H1 (cell line): ENCODE measurements at regions not wholly inside any gene's neighbourhood (a gene's known extent, or its start where the extent isn't known, plus 50 kb on each side); places are given as distances from the start of the nearest gene placed in this dataset.

Experiments
- CTCF ChIA-PET: fragments of 300-600 bp; sonication (Branson Sonifier 250); formaldehyde crosslinking; loops from one replicate; lab custom pipeline; 2021; ENCODE audit not compliant: partially characterized antibody; lab: Charles Lee
- POLR2A ChIA-PET: fragments of 300-600 bp; sonication (Branson Sonifier 250); formaldehyde crosslinking; loops from one replicate; lab custom pipeline; 2021; ENCODE audit warnings: inconsistent platforms; ENCODE audit not compliant: partially characterized antibody; lab: Charles Lee
- DNase-seq, 2 experiments: peaks; one replicate each; pipeline versions ENCODE4 v3.0.0 to v3.0.0-alpha.2; 2010 to 2022; ENCODE audit warnings: low spot score in 2 of 2, low read depth in 1 of 2, mixed read lengths in 1 of 2
- FAIRE-seq: peaks from 2 replicates; lab custom pipeline; 2011; peaks lifted over from hg19 to GRCh38; lab: Jason Lieb, UNC
- H2AFZ ChIP-seq: 2 replicates; pipeline ENCODE4 v1.8.1; 2012; ENCODE audit warnings: low read length, inconsistent platforms
- H2AK5ac ChIP-seq: 2 replicates; pipeline ENCODE4 v1.6.1; 2013; ENCODE audit warnings: low read depth, low read length
- H2BK120ac ChIP-seq: replicated peaks from 2 replicates; pipeline ENCODE3; 2013; ENCODE audit warnings: low read depth, low read length, inconsistent platforms
- H2BK12ac ChIP-seq: 2 replicates; pipeline ENCODE4 v1.6.1; 2013; ENCODE audit warnings: low read depth, low read length
- H2BK15ac ChIP-seq: 2 replicates; pipeline ENCODE4 v1.6.1; 2013; ENCODE audit warnings: low read length
- H2BK20ac ChIP-seq: 2 replicates; pipeline ENCODE4 v1.6.1; 2013; ENCODE audit warnings: low read length
- H2BK5ac ChIP-seq: 2 replicates; pipeline ENCODE4 v1.6.1; 2013; ENCODE audit warnings: low read depth, low read length
- H3K14ac ChIP-seq: 2 replicates; pipeline ENCODE4 v1.6.1; 2013; ENCODE audit warnings: inconsistent platforms; ENCODE audit not compliant: insufficient read length
- H3K18ac ChIP-seq: 2 replicates; pipeline ENCODE4 v1.6.1; 2013; ENCODE audit warnings: low read length; ENCODE audit errors: extremely low read depth
- H3K23ac ChIP-seq: 2 replicates; pipeline ENCODE4 v1.6.1; 2013; ENCODE audit warnings: inconsistent platforms; ENCODE audit not compliant: insufficient read length
- H3K23me2 ChIP-seq: 2 replicates; pipeline ENCODE4 v1.6.1; 2013; ENCODE audit warnings: low read depth, low read length
- H3K27ac ChIP-seq: 2 replicates; pipeline ENCODE4 v1.6.1; 2011; ENCODE audit warnings: low read depth, low read length, inconsistent platforms
- H3K27me3 ChIP-seq, 4 experiments: replicated peaks in 1 of 4; 1 replicate in 1 of 4; 2 replicates in 3 of 4; pipeline versions ENCODE4 v1.6.1 to v1.8.1; 2011 to 2013; ENCODE audit warnings: low read length in 3 of 4, mild to moderate bottlenecking in 3 of 4, inconsistent platforms in 2 of 4, mixed read lengths in 2 of 4, moderate library complexity in 1 of 4; ENCODE audit not compliant: control insufficient read depth in 3 of 4, insufficient read depth in 3 of 4; ENCODE audit errors: extremely low read depth in 1 of 4
- H3K36me3 ChIP-seq, 4 experiments: 2 replicates each; pipeline versions ENCODE4 v1.6.1 to v1.8.1; 2011 to 2013; ENCODE audit warnings: mild to moderate bottlenecking in 4 of 4, low read length in 3 of 4, moderate library complexity in 2 of 4, control low read depth in 1 of 4, inconsistent platforms in 1 of 4; ENCODE audit not compliant: insufficient read depth in 4 of 4, control insufficient read depth in 2 of 4
- H3K4ac ChIP-seq: replicated peaks from 2 replicates; pipeline ENCODE3; 2013; ENCODE audit warnings: low read length, low read depth, mixed read lengths, inconsistent platforms; ENCODE audit not compliant: insufficient read length
- H3K4me1 ChIP-seq, 4 experiments: replicated peaks in 1 of 4; 1 replicate in 1 of 4; 2 replicates in 3 of 4; pipeline versions ENCODE4 v1.6.1 to v1.8.1; 2011 to 2013; ENCODE audit warnings: low read length in 3 of 4, inconsistent platforms in 2 of 4, mixed read lengths in 1 of 4; ENCODE audit not compliant: insufficient read depth in 4 of 4, control insufficient read depth in 3 of 4
- H3K4me2 ChIP-seq, 2 experiments: 2 replicates each; pipeline versions ENCODE4 v1.6.1 to v1.8.1; 2011 to 2013; ENCODE audit warnings: low read depth in 2 of 2, low read length in 2 of 2, control low read depth in 1 of 2, inconsistent platforms in 1 of 2, mild to moderate bottlenecking in 1 of 2; ENCODE audit not compliant: insufficient read depth in 1 of 2
- H3K4me3 ChIP-seq, 4 experiments: fragments of 200-600, 300-600 bp in 1 of 4; sonication (generic), shearing (Covaris generic), sonication (Bioruptor Twin) in 1 of 4; 2 replicates each; pipeline versions ENCODE4 v1.5.1 to v1.8.1; 2011 to 2016; ENCODE audit warnings: low read length in 4 of 4, low read depth in 3 of 4, control low read depth in 2 of 4, inconsistent platforms in 2 of 4, mild to moderate bottlenecking in 2 of 4, mixed read lengths in 1 of 4, moderate library complexity in 1 of 4; ENCODE audit not compliant: insufficient read depth in 2 of 4; ENCODE audit errors: extremely low read depth in 1 of 4
- H3K56ac ChIP-seq: replicated peaks from 2 replicates; pipeline ENCODE3; 2013; ENCODE audit warnings: low read depth, mild to moderate bottlenecking, mixed read lengths, low read length, inconsistent platforms; ENCODE audit not compliant: insufficient read length
- H3K79me1 ChIP-seq: 2 replicates; pipeline ENCODE4 v1.6.1; 2013; ENCODE audit warnings: low read depth, low read length, control low read depth
- H3K79me2 ChIP-seq, 2 experiments: 2 replicates each; pipeline versions ENCODE4 v1.6.1 to v1.8.1; 2012 to 2013; ENCODE audit warnings: low read length in 2 of 2, mild to moderate bottlenecking in 2 of 2, inconsistent platforms in 1 of 2; ENCODE audit not compliant: insufficient read depth in 2 of 2, control insufficient read depth in 1 of 2
- H3K9ac ChIP-seq, 4 experiments: replicated peaks in 1 of 4; 1 replicate in 1 of 4; 2 replicates in 3 of 4; pipeline versions ENCODE4 v1.6.1 to v1.8.1; 2011 to 2013; ENCODE audit warnings: low read depth in 3 of 4, low read length in 3 of 4, control low read depth in 2 of 4, mild to moderate bottlenecking in 2 of 4, moderate library complexity in 2 of 4, inconsistent platforms in 1 of 4; ENCODE audit errors: extremely low read depth in 1 of 4
- H3K9me3 ChIP-seq, 2 experiments: 2 replicates each; pipeline versions ENCODE4 v1.6.1 to v1.8.1; 2012 to 2013; ENCODE audit warnings: mild to moderate bottlenecking in 2 of 2, moderate library complexity in 2 of 2, control low read depth in 1 of 2, inconsistent platforms in 1 of 2, low read depth in 1 of 2, low read length in 1 of 2, mixed read lengths in 1 of 2; ENCODE audit not compliant: insufficient read depth in 2 of 2
- H4K20me1 ChIP-seq, 2 experiments: replicated peaks in 1 of 2; 2 replicates each; pipeline versions ENCODE3 to v1.8.1; 2011 to 2013; ENCODE audit warnings: inconsistent platforms in 2 of 2, low read length in 2 of 2, mild to moderate bottlenecking in 1 of 2; ENCODE audit not compliant: insufficient read depth in 2 of 2, control insufficient read depth in 1 of 2
- H4K5ac ChIP-seq: 2 replicates; pipeline ENCODE4 v1.6.1; 2013; ENCODE audit warnings: low read length, low read depth, mixed read lengths, inconsistent platforms; ENCODE audit not compliant: insufficient read length
- H4K8ac ChIP-seq: 2 replicates; pipeline ENCODE4 v1.8.0; 2013; ENCODE audit warnings: mild to moderate bottlenecking, moderate library complexity, low read length, inconsistent platforms; ENCODE audit not compliant: insufficient read depth; ENCODE audit errors: extremely low read depth
- H4K91ac ChIP-seq: replicated peaks from 2 replicates; pipeline ENCODE3; 2013; ENCODE audit warnings: low read length, mixed read lengths, inconsistent platforms; ENCODE audit not compliant: insufficient read length
- ATF3 ChIP-seq: IDR thresholded peaks from 2 replicates; pipeline ENCODE4 v1.6.1; 2011; ENCODE audit warnings: low read depth, mild to moderate bottlenecking, low read length; ENCODE audit not compliant: insufficient read depth
- BCL11A ChIP-seq, 2 experiments: IDR thresholded peaks; one replicate each; pipeline ENCODE4 v1.6.1; 2011; ENCODE audit warnings: low read depth in 2 of 2, low read length in 2 of 2, mild to moderate bottlenecking in 2 of 2
- CBX5 ChIP-seq: fragments of 300-800, 300-1000 bp; sonication (generic); IDR thresholded peaks from 2 replicates; pipeline ENCODE4 v1.7.1; 2016; ENCODE audit warnings: antibody characterized with exemption, low read length, low read depth
- CBX8 ChIP-seq: fragments of 300-800, 300-1000 bp; sonication (generic); IDR thresholded peaks from 2 replicates; pipeline ENCODE4 v1.7.1; 2016; ENCODE audit warnings: low read depth, low read length, borderline replicate concordance
- CHD2 ChIP-seq: IDR thresholded peaks from 2 replicates; pipeline ENCODE4 v1.6.1; 2012; ENCODE audit warnings: low read length, improper control_type of control experiment
- EZH2 ChIP-seq: fragments of 200-600 bp; sonication (generic); IDR thresholded peaks from 2 replicates; pipeline ENCODE4 v1.7.1; 2012; ENCODE audit warnings: low read depth, mild to moderate bottlenecking, moderate library complexity, low read length, inconsistent platforms; ENCODE audit not compliant: severe bottlenecking
- KDM4A ChIP-seq: IDR thresholded peaks from one replicate; pipeline ENCODE4 v1.7.1; 2012; ENCODE audit warnings: low read depth, mild to moderate bottlenecking, moderate library complexity, low read length, inconsistent platforms; ENCODE audit not compliant: severe bottlenecking
- NRF1 ChIP-seq: IDR thresholded peaks from 2 replicates; pipeline ENCODE4 v1.6.1; 2011; ENCODE audit warnings: mild to moderate bottlenecking, low read depth, low read length, improper control_type of control experiment
- PHF8 ChIP-seq: fragments of 200-600 bp; sonication (generic); conservative IDR thresholded peaks from 2 replicates; pipeline ENCODE4 v1.7.1; 2012; ENCODE audit warnings: low read depth, mild to moderate bottlenecking, inconsistent platforms, low read length, moderate library complexity
- POU5F1 ChIP-seq: IDR thresholded peaks from 2 replicates; pipeline ENCODE4 v1.6.1; 2011; ENCODE audit warnings: low read depth, mild to moderate bottlenecking, low read length, moderate library complexity
- RAD21 ChIP-seq, 2 experiments: IDR thresholded peaks in 1 of 2; conservative IDR thresholded peaks in 1 of 2; 2 replicates each; pipeline ENCODE4 v1.6.1; 2011; ENCODE audit warnings: low read depth in 2 of 2, low read length in 2 of 2, improper control_type of control experiment in 1 of 2, inconsistent platforms in 1 of 2, mild to moderate bottlenecking in 1 of 2, moderate library complexity in 1 of 2
- RXRA ChIP-seq: IDR thresholded peaks from 2 replicates; pipeline ENCODE4 v1.6.1; 2011; ENCODE audit warnings: low read depth, mild to moderate bottlenecking, low read length, moderate library complexity; ENCODE audit not compliant: insufficient read depth
- SP1 ChIP-seq: IDR thresholded peaks from 2 replicates; pipeline ENCODE4 v1.6.1; 2011; ENCODE audit warnings: low read depth, low read length
- TCF12 ChIP-seq: IDR thresholded peaks from 2 replicates; pipeline ENCODE4 v1.6.1; 2011; ENCODE audit warnings: low read depth, mild to moderate bottlenecking, low read length
- WGBS, 2 experiments: shearing (Covaris generic) in 1 of 2; methylation state at CpG; one replicate each; pipeline versions ENCODE4 v1.1.6 to v1.1.7; 2013 to 2015; ENCODE audit warnings: low lambda C conversion rate in 2 of 2, mixed read lengths in 2 of 2, inconsistent platforms in 1 of 2, low coverage in 1 of 2, missing lambda C conversion rate in 1 of 2; ENCODE audit not compliant: insufficient replicate concordance in 2 of 2, insufficient coverage in 1 of 2, insufficient read length in 1 of 2; ENCODE audit errors: extremely low coverage in 1 of 2, missing lambda C conversion rate in 1 of 2; 5-methylcytosine and 5-hydroxymethylcytosine counted together

GRCh38 chr21:14771593-14771992 is 225.5 kb upstream of the SAMSN1 start:
- Histone ChIP-seq H3K79me2 (no peaks in the 10 kb centered on the region), H2AK5ac (no peak overlapping the region), H4K8ac (no peak overlapping the region), H2BK5ac (no peak overlapping the region), H3K27me3 (no peaks in the 10 kb centered on the region), H4K20me1 (no peaks in the 10 kb centered on the region), H2BK15ac (no peak overlapping the region), H3K23ac (no peak overlapping the region), H3K4me3 (no peak overlapping the region), H3K56ac (no peak overlapping the region), H3K9ac (no peak overlapping the region), H3K14ac (no peak overlapping the region), H3K36me3 (no peaks in the 10 kb centered on the region), H3K27ac (no peak overlapping the region), H3K18ac (no peak overlapping the region), H2BK120ac (no peak overlapping the region), H3K4ac (no peak overlapping the region), H2BK12ac (no peak overlapping the region), H3K4me2 (no peak overlapping the region), H4K91ac (no peak overlapping the region), H3K79me1 (no peaks in the 10 kb centered on the region), H2BK20ac (no peak overlapping the region), H4K5ac (no peak overlapping the region), H3K23me2 (no peaks in the 10 kb centered on the region), H3K4me1 (no peaks in the 10 kb centered on the region), H3K9me3 (no peaks in the 10 kb centered on the region), H2AFZ (peak overlapping the region; percentile 4; the same call in 1 of the 2 replicates)
- 98% methylated on average over 2 of the region's 2 CpGs; no CpG with 5 or more reads in 1 of the 2 experiments for WGBS, 2 experiments
- no peak for DNase-seq
- POLR2A ChIA-PET: no interaction called here
- FAIRE-seq: no peak
- CTCF ChIA-PET: no interaction called here
- TF ChIP-seq CBX8: no peak
- TF ChIP-seq KDM4A: no peak
- TF ChIP-seq EZH2: no peak
- no peak for TF ChIP-seq CBX5
- TF ChIP-seq RAD21 (IDR thresholded peaks at IDR 0.05 in 1 of 2, conservative IDR thresholded peaks at IDR 0.05 in 1 of 2; ENCODE audit: low read depth in 2 of 2, low read length in 2 of 2): no peak
- no peak for TF ChIP-seq POU5F1
- TF ChIP-seq TCF12: no peak
- TF ChIP-seq NRF1: no peak
- no peak for TF ChIP-seq CHD2
- no peak for TF ChIP-seq BCL11A (IDR thresholded peaks at IDR 0.05; ENCODE audit: low read depth in 2 of 2, low read length in 2 of 2)
- TF ChIP-seq ATF3: no peak
- no peak for TF ChIP-seq SP1
- TF ChIP-seq RXRA: no peak
- TF ChIP-seq PHF8: no peak
